HCT116 (cell line): ENCODE measurements at regions not wholly inside any gene's neighbourhood (a gene's known extent, or its start where the extent isn't known, plus 50 kb on each side); places are given as distances from the start of the nearest gene placed in this dataset.

ENCODE experiments used
- ATAC-seq: fragments of 200-7000 bp; cut with Tn5 transposase; 2 replicates; pipeline ENCODE4 v1.9.1; 2020; ENCODE audit warnings: mild to moderate bottlenecking, moderate library complexity
- BruUV-seq: library from RNA; stranded (reverse); fragments of 400-500 nt; replicated peaks from 2 replicates; lab custom pipeline; 2021; lab: Mats Ljungman, UMichigan
- CTCF ChIA-PET: fragments of 300-600 bp; sonication (Branson Sonifier 250); formaldehyde crosslinking; loops from one replicate; lab custom pipeline; 2021; ENCODE audit warnings: antibody characterized with exemption; lab: Charles Lee
- POLR2A ChIA-PET: fragments of 300-600, 350-600 bp; sonication (Branson Sonifier 250); formaldehyde crosslinking; loops from one replicate; lab custom pipeline; 2021; ENCODE audit warnings: antibody characterized with exemption; lab: Charles Lee
- RAD21 ChIA-PET, 2 experiments: fragments of 300-600 bp; sonication (Branson Sonifier 250); formaldehyde crosslinking; loops; one replicate each; lab custom pipeline; 2023; ENCODE audit warnings: low total read pairs in 2 of 2; ENCODE audit not compliant: uncharacterized antibody in 2 of 2, unreplicated experiment in 2 of 2, low non-redundant PET in 1 of 2; lab: Charles Lee
- DNase-seq: peaks from one replicate; pipeline ENCODE4 v3.0.0-alpha.2; 2010; ENCODE audit warnings: low read depth, low spot score
- H2AFZ ChIP-seq: fragments of 200-600 bp; shearing (Covaris generic), sonication (generic); 2 replicates; pipeline ENCODE4 v1.6.1; 2017; ENCODE audit warnings: low read depth, mixed run types, mixed read lengths, antibody characterized with exemption, low read length; ENCODE audit not compliant: poor library complexity, severe bottlenecking
- H3K27ac ChIP-seq: 2 replicates; pipeline ENCODE4 v1.5.1; 2012; ENCODE audit warnings: low read depth, low read length
- H3K27me3 ChIP-seq: fragments of 200-600 bp; sonication (generic); 2 replicates; pipeline ENCODE4 v1.6.1; 2016; ENCODE audit warnings: mixed run types, low read length, mixed read lengths; ENCODE audit not compliant: insufficient read depth
- H3K36me3 ChIP-seq, 2 experiments: fragments of 200-500 bp in 1 of 2; fragments of 200-600 bp in 1 of 2; sonication (Bioruptor generic) in 1 of 2; sonication (generic) in 1 of 2; 2 replicates each; pipeline versions ENCODE4 v1.5.1 to v1.6.1; 2014 to 2016; ENCODE audit warnings: low read length in 2 of 2, inconsistent platforms in 1 of 2, mixed read lengths in 1 of 2, mixed run types in 1 of 2; ENCODE audit not compliant: insufficient read depth in 2 of 2, control insufficient read depth in 1 of 2
- H3K4me1 ChIP-seq, 2 experiments: fragments of 200-600 bp in 1 of 2; sonication (generic) in 1 of 2; 2 replicates each; pipeline versions ENCODE4 v1.5.1 to v1.6.1; 2012 to 2017; ENCODE audit warnings: low read length in 2 of 2, inconsistent platforms in 1 of 2, mild to moderate bottlenecking in 1 of 2, mixed read lengths in 1 of 2, mixed run types in 1 of 2, moderate library complexity in 1 of 2; ENCODE audit not compliant: insufficient read depth in 2 of 2, control insufficient read depth in 1 of 2
- H3K4me2 ChIP-seq: fragments of 200-600 bp; sonication (generic); 2 replicates; pipeline ENCODE4 v1.6.1; 2017; ENCODE audit warnings: mixed run types, low read length, mixed read lengths
- H3K4me3 ChIP-seq, 2 experiments: fragments of 200-600 bp in 1 of 2; sonication (generic) in 1 of 2; replicated peaks in 1 of 2; 2 replicates each; pipeline ENCODE4 v1.5.1; 2011 to 2016; ENCODE audit warnings: low read length in 2 of 2, control low read depth in 1 of 2, low read depth in 1 of 2, mild to moderate bottlenecking in 1 of 2, mixed read lengths in 1 of 2, mixed run types in 1 of 2
- H3K79me2 ChIP-seq: fragments of 200-600 bp; sonication (generic); 2 replicates; pipeline ENCODE4 v1.6.1; 2017; ENCODE audit warnings: mild to moderate bottlenecking, mixed run types, low read length, moderate library complexity, mixed read lengths; ENCODE audit not compliant: insufficient read depth
- H3K9ac ChIP-seq: fragments of 200-600 bp; sonication (generic); 2 replicates; pipeline ENCODE4 v1.6.1; 2016; ENCODE audit warnings: low read length, mixed read lengths
- H3K9me2 ChIP-seq: fragments of 200-600 bp; sonication (generic), shearing (Covaris generic); 2 replicates; pipeline ENCODE4 v1.6.1; 2017; ENCODE audit warnings: mixed run types, mild to moderate bottlenecking, moderate library complexity; ENCODE audit not compliant: insufficient read depth
- H3K9me3 ChIP-seq, 2 experiments: fragments of 200-500 bp in 1 of 2; fragments of 200-600 bp in 1 of 2; sonication (Bioruptor generic) in 1 of 2; sonication (generic) in 1 of 2; 2 replicates each; pipeline ENCODE4 v1.6.1; 2014 to 2017; ENCODE audit warnings: low read length in 2 of 2, mixed read lengths in 2 of 2, inconsistent platforms in 1 of 2, low read depth in 1 of 2, mild to moderate bottlenecking in 1 of 2, mixed run types in 1 of 2, moderate library complexity in 1 of 2; ENCODE audit not compliant: control insufficient read depth in 1 of 2, insufficient read depth in 1 of 2
- H4K20me1 ChIP-seq: fragments of 200-600 bp; sonication (generic), shearing (Covaris generic); 2 replicates; pipeline ENCODE4 v1.6.1; 2017; ENCODE audit warnings: mixed run types, mild to moderate bottlenecking, moderate library complexity; ENCODE audit not compliant: insufficient read depth
- CBX3 ChIP-seq: IDR thresholded peaks from 2 replicates; pipeline ENCODE4 v1.6.1; 2012; ENCODE audit warnings: low read depth
- CEBPB ChIP-seq: IDR thresholded peaks from 2 replicates; pipeline ENCODE4 v1.6.1; 2012; ENCODE audit warnings: low read depth
- CTCF ChIP-seq, 3 experiments: fragments of 200-600 bp in 1 of 3; sonication (generic) in 1 of 3; IDR thresholded peaks in 2 of 3; conservative IDR thresholded peaks in 1 of 3; 2 replicates each; pipeline ENCODE4 v1.5.1; 2012 to 2017; ENCODE audit warnings: low read depth in 2 of 3, low read length in 2 of 3, antibody characterized with exemption in 1 of 3, borderline replicate concordance in 1 of 3, control low read depth in 1 of 3, mild to moderate bottlenecking in 1 of 3, mixed read lengths in 1 of 3, mixed run types in 1 of 3, moderate library complexity in 1 of 3; ENCODE audit not compliant: insufficient read depth in 1 of 3
- EGR1 ChIP-seq: IDR thresholded peaks from 2 replicates; pipeline ENCODE4 v1.6.1; 2012; ENCODE audit warnings: low read depth
- ELF1 ChIP-seq: IDR thresholded peaks from 2 replicates; pipeline ENCODE4 v1.6.1; 2012; ENCODE audit warnings: low read depth, borderline replicate concordance
- MAX ChIP-seq: IDR thresholded peaks from 2 replicates; pipeline ENCODE4 v1.6.1; 2012
- POLR2A ChIP-seq: IDR thresholded peaks from 2 replicates; pipeline ENCODE4 v1.7.0; 2011; ENCODE audit warnings: borderline replicate concordance; ENCODE audit not compliant: insufficient read depth, insufficient read length; ENCODE audit errors: extremely low read depth
- POLR2AphosphoS5 ChIP-seq: IDR thresholded peaks from 2 replicates; pipeline ENCODE4 v1.6.1; 2011; ENCODE audit warnings: mild to moderate bottlenecking, low read depth, low read length, moderate library complexity
- RAD21 ChIP-seq: IDR thresholded peaks from 2 replicates; pipeline ENCODE4 v1.6.1; 2012; ENCODE audit warnings: low read depth, mild to moderate bottlenecking
- REST ChIP-seq: IDR thresholded peaks from 2 replicates; pipeline ENCODE4 v1.6.1; 2012; ENCODE audit warnings: low read depth
- SIN3A ChIP-seq: IDR thresholded peaks from 2 replicates; pipeline ENCODE4 v1.6.1; 2012; ENCODE audit warnings: low read depth
- SP1 ChIP-seq: IDR thresholded peaks from 2 replicates; pipeline ENCODE4 v1.6.1; 2012; ENCODE audit warnings: low read depth
- SRF ChIP-seq: IDR thresholded peaks from 2 replicates; pipeline ENCODE4 v1.6.1; 2012; ENCODE audit warnings: low read depth
- TCF7L2 ChIP-seq: IDR thresholded peaks from 2 replicates; pipeline ENCODE4 v1.7.0; 2011; ENCODE audit warnings: borderline replicate concordance, inconsistent platforms; ENCODE audit not compliant: insufficient read depth, insufficient read length; ENCODE audit errors: extremely low read depth
- YY1 ChIP-seq: IDR thresholded peaks from 2 replicates; pipeline ENCODE4 v1.6.1; 2011; ENCODE audit warnings: low read length, low read depth, moderate library complexity, mild to moderate bottlenecking; ENCODE audit not compliant: insufficient replicate concordance; ENCODE audit errors: extremely low read depth
- ZFX ChIP-seq: fragments of 450-650 bp; IDR thresholded peaks from 2 replicates; pipeline ENCODE4 v1.6.1; 2017
- ZNF274 ChIP-seq: fragments of 200-500 bp; sonication (Bioruptor generic); IDR thresholded peaks from 2 replicates; pipeline ENCODE4 v1.6.1; 2014; ENCODE audit warnings: mild to moderate bottlenecking, low read depth, low read length, inconsistent platforms
- intact Hi-C: fragments of 100-400 bp; cut with micrococcal nuclease; formaldehyde crosslinking; loops from 2 replicates; pipeline ENCODE4 v1.10.0; 2022
- TF ChIP-seq, protein P1 (sequence below): IDR thresholded peaks from 2 replicates; pipeline ENCODE4 v1.6.1; 2011; ENCODE audit warnings: mild to moderate bottlenecking, low read length, moderate library complexity; ENCODE audit not compliant: insufficient replicate concordance; ENCODE audit errors: extremely low read depth

DNA sequence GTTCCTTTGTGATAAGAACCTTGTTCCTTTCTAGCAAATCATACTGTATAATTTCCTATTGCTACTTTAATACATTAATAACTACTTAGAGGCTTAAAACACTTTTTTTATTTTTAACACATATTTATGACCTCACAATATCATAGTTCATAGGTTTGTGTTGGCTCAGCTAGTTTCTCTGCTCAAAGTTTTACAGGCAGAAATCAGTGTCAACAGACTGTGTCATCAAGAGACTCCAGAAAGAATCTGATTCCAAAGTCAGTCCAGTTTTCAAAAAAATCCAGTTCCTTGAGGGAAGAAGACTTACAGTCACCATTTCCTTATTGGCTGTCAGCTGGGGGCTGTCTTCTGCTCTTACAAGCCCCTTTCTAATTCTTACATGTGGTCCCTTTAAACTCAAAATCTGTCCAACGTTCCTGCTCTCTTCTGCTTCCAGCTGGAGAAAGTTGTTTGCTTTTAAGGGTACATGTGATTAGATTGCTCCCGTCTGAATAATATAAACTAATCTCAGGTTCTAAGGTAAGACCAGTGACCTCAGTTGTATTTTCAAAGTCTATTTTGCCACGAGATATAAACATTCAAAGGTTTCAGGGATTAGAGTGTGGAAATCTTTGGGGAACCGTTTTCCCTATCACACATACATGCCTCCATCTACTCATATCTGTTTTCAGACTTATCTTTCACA lies 267.3 kb upstream of the SLITRK5 start (continued):
- TF ChIP-seq REST, result no peak

DNA sequence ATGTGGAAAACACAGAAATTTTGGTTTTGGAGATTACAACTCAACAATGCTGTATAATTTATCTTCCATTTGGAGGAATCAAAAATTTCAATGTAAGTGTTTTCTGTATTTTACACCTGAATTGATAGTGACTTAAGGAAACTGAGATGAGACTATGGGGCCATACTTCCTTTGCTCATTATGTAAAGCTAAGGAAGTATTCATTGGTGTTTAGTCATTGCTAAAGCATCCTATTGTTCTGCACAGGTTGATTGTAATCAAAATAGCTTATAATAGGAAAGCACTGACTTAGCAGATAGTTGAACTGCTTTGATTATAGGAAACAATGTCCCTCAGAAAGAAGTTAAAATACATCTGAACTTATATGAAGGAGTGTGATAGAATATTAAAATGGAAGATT lies 244.4 kb upstream of the SLITRK5 start:
- Histone ChIP-seq H3K9me3 (no peaks in the 10 kb centered on the region), H3K27me3 (no peaks in the 10 kb centered on the region), H3K79me2 (no peaks in the 10 kb centered on the region), H3K9ac (no peak overlapping the region), H3K4me2 (no peak overlapping the region), H3K36me3 (no peaks in the 10 kb centered on the region), H4K20me1 (no peaks in the 10 kb centered on the region), H3K4me3 (no peak overlapping the region), H3K4me1 (no peaks in the 10 kb centered on the region), H2AFZ (no peak overlapping the region), H3K27ac (no peak overlapping the region), H3K9me2 (no peaks in the 10 kb centered on the region)
- CTCF ChIA-PET, result no interaction called here
- BruUV-seq, result no TSS peak
- intact Hi-C loops, result no loop called here
- POLR2A ChIA-PET, result no interaction called here
- TF ChIP-seq ELF1, result no peak
- TF ChIP-seq CBX3, result no peak
- TF ChIP-seq ZNF274, result no peak
- TF ChIP-seq ZFX, result no peak
- TF ChIP-seq CEBPB, result no peak
- TF ChIP-seq POLR2AphosphoS5, result no peak
- no peak for TF ChIP-seq SIN3A
- no peak for TF ChIP-seq CTCF (IDR thresholded peaks at IDR 0.05 in 2 of 3, conservative IDR thresholded peaks at IDR 0.05 in 1 of 3; ENCODE audit: borderline replicate concordance in 1 of 3, insufficient read depth in 1 of 3, low read depth in 2 of 3, low read length in 2 of 3)
- no peak for TF ChIP-seq EGR1
- no peak for TF ChIP-seq POLR2A
- no peak for TF ChIP-seq SP1
- TF ChIP-seq, protein P1, sequence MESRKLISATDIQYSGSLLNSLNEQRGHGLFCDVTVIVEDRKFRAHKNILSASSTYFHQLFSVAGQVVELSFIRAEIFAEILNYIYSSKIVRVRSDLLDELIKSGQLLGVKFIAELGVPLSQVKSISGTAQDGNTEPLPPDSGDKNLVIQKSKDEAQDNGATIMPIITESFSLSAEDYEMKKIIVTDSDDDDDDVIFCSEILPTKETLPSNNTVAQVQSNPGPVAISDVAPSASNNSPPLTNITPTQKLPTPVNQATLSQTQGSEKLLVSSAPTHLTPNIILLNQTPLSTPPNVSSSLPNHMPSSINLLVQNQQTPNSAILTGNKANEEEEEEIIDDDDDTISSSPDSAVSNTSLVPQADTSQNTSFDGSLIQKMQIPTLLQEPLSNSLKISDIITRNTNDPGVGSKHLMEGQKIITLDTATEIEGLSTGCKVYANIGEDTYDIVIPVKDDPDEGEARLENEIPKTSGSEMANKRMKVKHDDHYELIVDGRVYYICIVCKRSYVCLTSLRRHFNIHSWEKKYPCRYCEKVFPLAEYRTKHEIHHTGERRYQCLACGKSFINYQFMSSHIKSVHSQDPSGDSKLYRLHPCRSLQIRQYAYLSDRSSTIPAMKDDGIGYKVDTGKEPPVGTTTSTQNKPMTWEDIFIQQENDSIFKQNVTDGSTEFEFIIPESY, result no peak
- no peak for TF ChIP-seq MAX
- TF ChIP-seq TCF7L2, result no peak
- TF ChIP-seq YY1, result no peak
- TF ChIP-seq SRF, result no peak
- no peak for TF ChIP-seq RAD21
- RAD21 ChIA-PET, result no interaction called here
- ATAC-seq (no peak), DNase-seq (no peak)
